ENCODE measurements at regions not wholly inside any gene's neighbourhood (a gene's known extent, or its start where the extent isn't known, plus 50 kb on each side); places are given as distances from the start of the nearest gene placed in this dataset.

- Mint-ChIP-seq H3K9me3 (no peaks in the 10 kb centered on the region), H3K4me3 (no peak overlapping the region), H3K4me1 (ENCODE audit: low read depth) (peaks cover 14% of the 10 kb centered on the region), H3K27ac (no peak overlapping the region), H3K36me3 (ENCODE audit: low read depth) (no peaks in the 10 kb centered on the region), H3K27me3 (ENCODE audit: insufficient read depth) (peaks cover 3% of the 10 kb centered on the region)
- intact Hi-C loops (cut with micrococcal nuclease) = no loop called here
- DNase-seq (ENCODE audit: low spot score) = no peak
Measured at GRCh38 chr6:22057962-22058361, 238.9 kb downstream of the PRL start.

- H3K4me3 Mint-ChIP-seq = no peak overlapping the region
- H3K27me3 Mint-ChIP-seq (ENCODE audit: insufficient read depth) = peaks cover 3% of the 10 kb centered on the region
- no peak overlapping the region for H3K27ac Mint-ChIP-seq
- peaks cover 21% of the 10 kb centered on the region for H3K4me1 Mint-ChIP-seq (ENCODE audit: low read depth)
- no peak for DNase-seq (ENCODE audit: low spot score)
- intact Hi-C loops (cut with micrococcal nuclease) = no loop called here
- H3K9me3 Mint-ChIP-seq = no peaks in the 10 kb centered on the region
- no peaks in the 10 kb centered on the region for H3K36me3 Mint-ChIP-seq (ENCODE audit: low read depth)
Measured at GRCh38 chr6:22059126-22059525, 237.7 kb downstream of the PRL start.

DNA sequence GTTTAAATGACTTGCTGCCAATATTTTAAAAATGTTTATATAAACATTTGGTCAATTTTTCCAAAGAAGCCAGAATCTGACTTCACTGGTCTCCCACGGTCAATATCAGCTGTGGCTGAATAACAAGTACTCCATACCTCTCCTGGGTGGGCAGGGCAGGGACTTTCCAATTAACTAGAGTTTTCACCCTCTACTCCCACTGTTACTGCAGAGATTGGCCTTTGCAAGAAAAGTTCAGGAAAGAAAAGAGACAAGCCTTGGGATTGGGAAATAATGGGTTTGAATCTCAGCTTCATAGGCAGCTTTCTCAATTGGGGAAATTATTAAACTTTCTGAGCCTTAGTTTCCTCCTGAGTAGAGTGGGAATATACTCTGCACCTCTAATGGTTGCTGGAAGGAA, 236.9 kb downstream of the PRL start:
- intact Hi-C loops (cut with micrococcal nuclease) = loop anchor here (5.0 to 10.0 kb wide), 3 partner anchors 133 to 1855 kb away; no protein-coding TSS in a partner anchor
- Mint-ChIP-seq H3K9me3 (no peaks in the 10 kb centered on the region), H3K4me1 (ENCODE audit: low read depth) (peaks cover 25% of the 10 kb centered on the region), H3K36me3 (ENCODE audit: low read depth) (no peaks in the 10 kb centered on the region), H3K4me3 (no peak overlapping the region), H3K27me3 (ENCODE audit: insufficient read depth) (peaks cover 3% of the 10 kb centered on the region), H3K27ac (no peak overlapping the region)
- no peak for DNase-seq (ENCODE audit: low spot score)

- Mint-ChIP-seq H3K27me3 (ENCODE audit: insufficient read depth) (peaks cover 3% of the 10 kb centered on the region), H3K27ac (peak overlapping the region; percentile 56), H3K4me3 (peak overlapping the region; percentile 52), H3K4me1 (ENCODE audit: low read depth) (peaks cover 25% of the 10 kb centered on the region), H3K9me3 (no peaks in the 10 kb centered on the region), H3K36me3 (ENCODE audit: low read depth) (no peaks in the 10 kb centered on the region)
- intact Hi-C loops (cut with micrococcal nuclease) = loop anchor here (1.0 to 10.0 kb wide), 4 partner anchors 136 to 1858 kb away; no protein-coding TSS in a partner anchor
- peak; percentile 48 for DNase-seq (ENCODE audit: low spot score)
Measured at GRCh38 chr6:22062807-22063408, 233.9 kb downstream of the PRL start.

DNA sequence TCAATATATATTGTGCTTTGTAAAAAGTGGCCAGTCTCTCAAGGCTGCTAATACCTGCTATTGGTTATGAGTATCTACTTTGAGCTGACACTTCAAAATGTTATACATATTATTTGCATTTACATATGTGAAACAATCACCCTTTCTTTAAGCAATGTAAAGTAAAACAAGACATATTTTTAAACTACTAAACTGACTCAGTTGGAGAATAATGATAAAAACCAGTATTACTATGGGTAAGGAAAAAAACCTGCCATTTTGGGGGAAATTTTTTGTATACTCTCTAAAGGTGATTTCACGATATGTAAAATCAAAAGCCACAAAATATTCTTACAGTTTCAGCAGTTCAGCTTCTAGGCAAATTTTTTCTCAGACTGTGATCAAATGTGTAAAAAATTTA, 232.3 kb downstream of the PRL start:
- Mint-ChIP-seq H3K9me3 (no peaks in the 10 kb centered on the region), H3K4me1 (ENCODE audit: low read depth) (peaks cover 38% of the 10 kb centered on the region), H3K27ac (no peak overlapping the region), H3K4me3 (no peak overlapping the region), H3K27me3 (ENCODE audit: insufficient read depth) (peaks cover 5% of the 10 kb centered on the region), H3K36me3 (ENCODE audit: low read depth) (no peaks in the 10 kb centered on the region)
- no peak for DNase-seq (ENCODE audit: low spot score)
- intact Hi-C loops (cut with micrococcal nuclease) = loop anchor here (5.0 to 10.0 kb wide), 3 partner anchors 137 to 1860 kb away; no protein-coding TSS in a partner anchor

DNA sequence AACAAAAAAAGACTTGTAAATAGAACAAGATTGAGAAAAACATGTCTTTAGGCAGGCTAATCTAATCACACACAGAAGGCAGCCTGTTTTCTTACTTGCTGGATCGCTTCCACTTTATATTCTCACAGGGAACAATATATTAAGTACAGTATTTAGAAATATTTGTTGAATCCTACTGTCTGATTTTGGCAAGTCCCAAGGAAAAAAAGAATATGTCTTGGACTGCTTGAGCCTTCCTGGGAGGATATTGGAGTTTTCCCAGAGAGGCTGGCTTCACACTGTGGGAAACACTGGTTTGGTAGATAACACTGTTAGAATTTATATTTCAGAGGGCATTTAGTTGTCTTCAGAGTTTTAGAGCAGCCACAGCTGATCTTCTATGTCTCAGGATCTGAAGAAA, 229.7 kb downstream of the PRL start:
- peaks cover 2% of the 10 kb centered on the region for H3K27me3 Mint-ChIP-seq (ENCODE audit: insufficient read depth)
- peaks cover 31% of the 10 kb centered on the region for H3K4me1 Mint-ChIP-seq (ENCODE audit: low read depth)
- no peaks in the 10 kb centered on the region for H3K36me3 Mint-ChIP-seq (ENCODE audit: low read depth)
- no peak for DNase-seq (ENCODE audit: low spot score)
- no peak overlapping the region for H3K27ac Mint-ChIP-seq
- intact Hi-C loops (cut with micrococcal nuclease) = loop anchor here (10.0 kb wide), 2 partner anchors 222 to 1862 kb away; no protein-coding TSS in a partner anchor
- no peak overlapping the region for H3K4me3 Mint-ChIP-seq
- H3K9me3 Mint-ChIP-seq = no peaks in the 10 kb centered on the region

GRCh38 chr6:22067671-22068070, 229.2 kb downstream of the PRL start:
- Mint-ChIP-seq H3K4me3 (no peak overlapping the region), H3K9me3 (no peaks in the 10 kb centered on the region), H3K4me1 (ENCODE audit: low read depth) (peaks cover 27% of the 10 kb centered on the region), H3K27me3 (ENCODE audit: insufficient read depth) (peaks cover 2% of the 10 kb centered on the region), H3K36me3 (ENCODE audit: low read depth) (no peaks in the 10 kb centered on the region), H3K27ac (no peak overlapping the region)
- intact Hi-C loops (cut with micrococcal nuclease) = loop anchor here (1.0 to 10.0 kb wide), 5 partner anchors 191 to 1863 kb away; no protein-coding TSS in a partner anchor
- DNase-seq (ENCODE audit: low spot score) = no peak

GRCh38 chr6:22068561-22069305, 228.1 kb downstream of the PRL start:
- no peaks in the 10 kb centered on the region for H3K36me3 Mint-ChIP-seq (ENCODE audit: low read depth)
- H3K27ac Mint-ChIP-seq = peak overlapping the region; percentile 6
- H3K4me3 Mint-ChIP-seq = no peak overlapping the region
- H3K4me1 Mint-ChIP-seq (ENCODE audit: low read depth) = peaks cover 19% of the 10 kb centered on the region
- no peaks in the 10 kb centered on the region for H3K9me3 Mint-ChIP-seq
- no peak for DNase-seq (ENCODE audit: low spot score)
- peaks cover 2% of the 10 kb centered on the region for H3K27me3 Mint-ChIP-seq (ENCODE audit: insufficient read depth)
- intact Hi-C loops (cut with micrococcal nuclease) = loop anchor here (1.0 to 10.0 kb wide), 5 partner anchors 192 to 1864 kb away; no protein-coding TSS in a partner anchor

- intact Hi-C loops (cut with micrococcal nuclease) = loop anchor here (2.0 to 10.0 kb wide), 4 partner anchors 193 to 1865 kb away; no protein-coding TSS in a partner anchor
- no peak for DNase-seq (ENCODE audit: low spot score)
- Mint-ChIP-seq H3K27ac (no peak overlapping the region), H3K9me3 (no peaks in the 10 kb centered on the region), H3K27me3 (ENCODE audit: insufficient read depth) (peaks cover 2% of the 10 kb centered on the region), H3K4me1 (ENCODE audit: low read depth) (peaks cover 15% of the 10 kb centered on the region), H3K4me3 (no peak overlapping the region), H3K36me3 (ENCODE audit: low read depth) (no peaks in the 10 kb centered on the region)
Measured at GRCh38 chr6:22069306-22069800, 227.5 kb downstream of the PRL start.

- Mint-ChIP-seq H3K9me3 (no peaks in the 10 kb centered on the region), H3K27me3 (ENCODE audit: insufficient read depth) (peaks cover 2% of the 10 kb centered on the region), H3K27ac (no peak overlapping the region), H3K4me3 (no peak overlapping the region), H3K36me3 (ENCODE audit: low read depth) (no peaks in the 10 kb centered on the region), H3K4me1 (ENCODE audit: low read depth) (peaks cover 13% of the 10 kb centered on the region)
- DNase-seq (ENCODE audit: low spot score) = no peak
- intact Hi-C loops (cut with micrococcal nuclease) = no loop called here
Measured at GRCh38 chr6:22071270-22072041, 225.4 kb downstream of the PRL start.

GRCh38 chr6:22072949-22073348, 223.9 kb downstream of the PRL start:
- intact Hi-C loops (cut with micrococcal nuclease) = no loop called here
- Mint-ChIP-seq H3K27me3 (ENCODE audit: insufficient read depth) (peaks cover 2% of the 10 kb centered on the region), H3K36me3 (ENCODE audit: low read depth) (no peaks in the 10 kb centered on the region), H3K9me3 (no peaks in the 10 kb centered on the region), H3K27ac (no peak overlapping the region), H3K4me3 (no peak overlapping the region), H3K4me1 (ENCODE audit: low read depth) (peaks cover 13% of the 10 kb centered on the region)
- DNase-seq (ENCODE audit: low spot score) = no peak

DNA sequence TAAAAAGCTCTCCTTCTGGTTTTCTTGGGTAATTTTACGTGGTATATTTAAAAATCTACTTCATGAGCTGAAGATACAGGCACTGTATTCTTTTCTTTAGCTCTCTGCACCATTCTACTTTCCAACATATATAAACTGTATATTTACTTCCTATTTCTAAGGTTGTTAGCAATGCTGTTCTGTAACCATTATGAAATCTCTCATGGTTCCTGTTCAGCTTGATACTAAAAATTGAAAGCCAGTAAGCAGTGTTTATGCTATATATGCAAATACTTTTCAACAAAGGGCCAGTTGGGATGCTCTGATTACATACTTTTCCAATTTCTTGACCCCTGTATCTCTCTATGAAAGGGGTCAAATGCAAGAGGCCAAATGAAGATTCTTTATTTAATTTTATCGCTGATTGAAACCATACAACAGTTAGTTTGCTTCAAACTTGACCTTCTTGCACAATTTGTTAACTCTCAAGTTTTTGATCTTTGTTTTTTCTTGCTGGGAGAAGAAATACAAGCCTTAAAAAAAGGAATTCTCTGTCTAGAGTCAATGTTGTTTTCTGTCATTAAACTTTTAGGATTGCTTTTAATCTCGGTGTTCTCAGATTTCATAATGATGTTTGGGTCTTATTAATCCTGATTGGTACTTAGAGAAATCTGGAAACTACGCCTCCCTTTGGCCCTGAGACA, 223.2 kb downstream of the PRL start:
- Mint-ChIP-seq H3K9me3 (no peaks in the 10 kb centered on the region), H3K36me3 (ENCODE audit: low read depth) (no peaks in the 10 kb centered on the region), H3K27me3 (ENCODE audit: insufficient read depth) (no peaks in the 10 kb centered on the region), H3K27ac (no peak overlapping the region), H3K4me3 (no peak overlapping the region), H3K4me1 (ENCODE audit: low read depth) (peaks cover 7% of the 10 kb centered on the region)
- DNase-seq (ENCODE audit: low spot score) = no peak
- intact Hi-C loops (cut with micrococcal nuclease) = no loop called here
